ENCODE measurements at regions not wholly inside any gene's neighbourhood (a gene's known extent, or its start where the extent isn't known, plus 50 kb on each side); places are given as distances from the start of the nearest gene placed in this dataset.
"Not testable (repeated sequence)": the region's sequence is repeated elsewhere in the genome, so short reads cannot be mapped to it uniquely, and the experiment has no call there.

- POLR2A ChIA-PET = no interaction called here
These were observed 388.3 kb downstream of the ADAM29 start for GRCh38 chr4:175306436-175306835.

DNA sequence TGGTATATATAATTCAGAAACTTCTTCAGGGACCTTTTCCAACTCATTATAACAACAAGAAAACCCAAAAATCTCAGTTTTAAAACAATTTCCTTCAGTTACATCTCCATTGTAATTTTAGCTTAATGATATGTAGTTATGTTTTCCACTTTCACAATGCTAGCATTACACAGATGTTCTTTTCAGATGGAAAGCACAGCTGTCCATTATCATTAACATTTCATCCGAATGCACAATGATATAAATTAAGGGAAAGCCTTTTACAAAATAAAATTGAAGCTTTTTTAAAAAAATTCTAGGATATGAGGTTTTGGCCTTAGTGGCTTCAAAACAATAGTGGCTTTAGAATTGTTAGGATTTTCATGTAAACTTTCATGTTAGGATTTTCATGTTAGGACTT lies 389.2 kb downstream of the ADAM29 start:
- Mint-ChIP-seq H3K36me3 (ENCODE audit: low read depth) (no peaks in the 10 kb centered on the region), H3K27me3 (ENCODE audit: low read depth) (no peaks in the 10 kb centered on the region), H3K9me3 (ENCODE audit: insufficient read depth) (no peaks in the 10 kb centered on the region), H3K27ac (no peak overlapping the region), H3K4me3 (no peak overlapping the region), H3K4me1 (ENCODE audit: low read depth) (no peaks in the 10 kb centered on the region)
- DNase-seq = no peak
- POLR2A ChIA-PET = no interaction called here
- CTCF ChIA-PET = no interaction called here
- no peak for ATAC-seq

More at GRCh38 chr4:175306436-175306835, 388.3 kb downstream of the ADAM29 start:
- Mint-ChIP-seq H3K27me3 (ENCODE audit: low read depth) (no peaks in the 10 kb centered on the region), H3K4me3 (no peak overlapping the region), H3K36me3 (ENCODE audit: low read depth) (no peaks in the 10 kb centered on the region), H3K4me1 (ENCODE audit: low read depth) (no peaks in the 10 kb centered on the region), H3K27ac (no peak overlapping the region), H3K9me3 (ENCODE audit: insufficient read depth) (no peaks in the 10 kb centered on the region)
- ATAC-seq (no peak), DNase-seq (no peak)
- CTCF ChIA-PET = no interaction called here

GRCh38 chr4:175308236-175308635 lies 390.1 kb downstream of the ADAM29 start:
- ChIA-PET CTCF (no interaction called here), POLR2A (no interaction called here)
- H3K36me3 Mint-ChIP-seq (ENCODE audit: low read depth) = no peaks in the 10 kb centered on the region
- no peak overlapping the region for H3K27ac Mint-ChIP-seq
- no peaks in the 10 kb centered on the region for H3K9me3 Mint-ChIP-seq (ENCODE audit: insufficient read depth)
- H3K4me3 Mint-ChIP-seq = no peak overlapping the region
- DNase-seq (no peak), ATAC-seq (no peak)
- no peaks in the 10 kb centered on the region for H3K4me1 Mint-ChIP-seq (ENCODE audit: low read depth)
- H3K27me3 Mint-ChIP-seq (ENCODE audit: low read depth) = no peaks in the 10 kb centered on the region

- Mint-ChIP-seq H3K4me1 (ENCODE audit: low read depth) (no peaks in the 10 kb centered on the region), H3K27ac (no peak overlapping the region), H3K27me3 (ENCODE audit: low read depth) (no peaks in the 10 kb centered on the region), H3K9me3 (ENCODE audit: insufficient read depth) (no peaks in the 10 kb centered on the region), H3K4me3 (no peak overlapping the region), H3K36me3 (ENCODE audit: low read depth) (no peaks in the 10 kb centered on the region)
- ATAC-seq (no peak), DNase-seq (no peak)
- ChIA-PET POLR2A (no interaction called here), CTCF (no interaction called here)
These were observed 390.9 kb downstream of the ADAM29 start for GRCh38 chr4:175309041-175309440.

DNA sequence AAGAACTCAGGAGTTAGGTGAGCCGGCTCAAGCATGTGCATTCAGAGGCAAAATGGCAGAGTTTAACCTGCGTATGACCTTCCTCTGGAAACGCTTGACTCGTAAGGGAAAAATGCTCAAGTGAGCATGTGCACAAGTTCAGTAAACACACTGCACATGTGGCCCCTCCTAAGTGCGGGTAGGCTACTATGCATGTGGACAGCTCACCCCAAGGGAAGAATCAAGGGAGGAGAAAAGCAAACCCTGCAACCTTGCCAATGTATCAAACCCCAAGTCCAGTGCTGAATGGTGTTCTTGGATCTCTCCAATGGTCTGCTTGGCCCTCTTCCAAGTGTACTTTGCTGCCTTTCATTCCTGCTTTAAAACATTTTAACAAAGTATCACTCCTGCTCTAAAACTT lies 407.1 kb downstream of the ADAM29 start:
- ATAC-seq (no peak), DNase-seq (no peak)
- ChIA-PET POLR2A (no interaction called here), CTCF (no interaction called here)
- no peaks in the 10 kb centered on the region for H3K4me1 Mint-ChIP-seq (ENCODE audit: low read depth)
- no peaks in the 10 kb centered on the region for H3K27me3 Mint-ChIP-seq (ENCODE audit: low read depth)
- H3K9me3 Mint-ChIP-seq (ENCODE audit: insufficient read depth) = no peaks in the 10 kb centered on the region
- no peak overlapping the region for H3K27ac Mint-ChIP-seq
- no peaks in the 10 kb centered on the region for H3K36me3 Mint-ChIP-seq (ENCODE audit: low read depth)
- no peak overlapping the region for H3K4me3 Mint-ChIP-seq

- no peak overlapping the region for H3K27ac Mint-ChIP-seq
- H3K27me3 Mint-ChIP-seq (ENCODE audit: low read depth) = no peaks in the 10 kb centered on the region
- H3K4me1 Mint-ChIP-seq (ENCODE audit: low read depth) = no peaks in the 10 kb centered on the region
- CTCF ChIA-PET = no interaction called here
- H3K36me3 Mint-ChIP-seq (ENCODE audit: low read depth) = no peaks in the 10 kb centered on the region
- ATAC-seq (no peak), DNase-seq (no peak)
- POLR2A ChIA-PET = no interaction called here
- no peak overlapping the region for H3K4me3 Mint-ChIP-seq
- no peaks in the 10 kb centered on the region for H3K9me3 Mint-ChIP-seq (ENCODE audit: insufficient read depth)
These were observed 408.6 kb downstream of the ADAM29 start for GRCh38 chr4:175326796-175327195.

- ChIA-PET CTCF (no interaction called here), POLR2A (no interaction called here)
- ATAC-seq (no peak), DNase-seq (no peak)
- H3K9me3 Mint-ChIP-seq (ENCODE audit: insufficient read depth) = no peaks in the 10 kb centered on the region
- H3K27me3 Mint-ChIP-seq (ENCODE audit: low read depth) = no peaks in the 10 kb centered on the region
- no peaks in the 10 kb centered on the region for H3K4me1 Mint-ChIP-seq (ENCODE audit: low read depth)
- H3K36me3 Mint-ChIP-seq (ENCODE audit: low read depth) = no peaks in the 10 kb centered on the region
- H3K4me3 Mint-ChIP-seq = no peak overlapping the region
- no peak overlapping the region for H3K27ac Mint-ChIP-seq
These were observed 412.1 kb downstream of the ADAM29 start for GRCh38 chr4:175330236-175330635.

DNA sequence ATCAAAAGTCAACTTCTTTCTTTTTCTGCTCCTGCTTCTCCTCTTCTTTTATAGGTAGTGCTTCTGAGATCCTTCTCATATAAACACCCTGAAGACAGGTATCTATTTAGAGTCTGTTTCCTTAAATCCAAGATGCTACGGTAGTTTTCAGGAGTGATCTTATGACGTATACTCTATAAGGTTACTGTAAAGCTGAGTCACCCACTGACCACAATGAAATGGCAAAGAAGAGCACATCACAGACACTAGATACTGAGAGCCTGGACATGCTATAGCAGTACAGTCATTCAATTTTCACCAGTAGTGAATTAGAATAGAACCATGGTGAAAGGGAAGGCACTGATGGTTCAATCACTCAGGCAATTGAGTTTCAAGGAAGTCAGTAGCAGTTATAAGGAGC lies 412.5 kb downstream of the ADAM29 start:
- H3K4me1 Mint-ChIP-seq (ENCODE audit: low read depth) = no peaks in the 10 kb centered on the region
- ATAC-seq (no peak), DNase-seq (no peak)
- no peak overlapping the region for H3K4me3 Mint-ChIP-seq
- CTCF ChIA-PET = no interaction called here
- no peaks in the 10 kb centered on the region for H3K36me3 Mint-ChIP-seq (ENCODE audit: low read depth)
- no peaks in the 10 kb centered on the region for H3K9me3 Mint-ChIP-seq (ENCODE audit: insufficient read depth)
- no peaks in the 10 kb centered on the region for H3K27me3 Mint-ChIP-seq (ENCODE audit: low read depth)
- H3K27ac Mint-ChIP-seq = no peak overlapping the region
- POLR2A ChIA-PET = no interaction called here

DNA sequence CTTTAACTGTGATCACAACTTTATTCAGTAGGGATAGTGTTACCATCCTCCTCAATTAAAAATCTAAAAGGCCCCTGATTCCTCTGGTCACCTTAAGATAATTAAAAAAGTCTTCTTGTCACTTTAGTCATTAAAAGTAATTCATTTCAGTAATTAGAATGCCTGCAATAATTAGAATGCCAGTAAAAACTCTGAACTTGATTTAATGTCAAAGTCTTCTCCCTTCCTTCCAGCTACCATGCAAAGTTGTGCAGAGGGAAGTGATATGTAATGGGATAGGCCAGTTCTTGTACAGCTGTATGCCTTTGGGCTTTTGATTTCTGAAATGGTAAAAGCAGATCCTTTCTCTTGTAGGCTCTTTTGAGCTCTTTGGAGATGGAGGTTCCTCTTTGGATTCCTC lies 417.2 kb downstream of the ADAM29 start:
- CTCF ChIA-PET = no interaction called here
- POLR2A ChIA-PET = no interaction called here
- Mint-ChIP-seq H3K4me3 (no peak overlapping the region), H3K4me1 (ENCODE audit: low read depth) (no peaks in the 10 kb centered on the region), H3K9me3 (ENCODE audit: insufficient read depth) (no peaks in the 10 kb centered on the region), H3K27me3 (ENCODE audit: low read depth) (no peaks in the 10 kb centered on the region), H3K27ac (no peak overlapping the region), H3K36me3 (ENCODE audit: low read depth) (no peaks in the 10 kb centered on the region)
- no peak for DNase-seq
- no peak for ATAC-seq

- POLR2A ChIA-PET; CTCF ChIA-PET; H3K27ac Mint-ChIP-seq; DNase-seq; H3K4me3 Mint-ChIP-seq; H3K36me3 Mint-ChIP-seq (ENCODE audit: low read depth); H3K27me3 Mint-ChIP-seq (ENCODE audit: low read depth); H3K4me1 Mint-ChIP-seq (ENCODE audit: low read depth); H3K9me3 Mint-ChIP-seq (ENCODE audit: insufficient read depth); ATAC-seq: not testable (repeated sequence)
These were observed 418.4 kb downstream of the ADAM29 start for GRCh38 chr4:175336570-175336969.

GRCh38 chr4:175339100-175339707 lies 421.0 kb downstream of the ADAM29 start:
- Mint-ChIP-seq H3K4me3 (no peak overlapping the region), H3K4me1 (ENCODE audit: low read depth) (no peaks in the 10 kb centered on the region), H3K27me3 (ENCODE audit: low read depth) (no peaks in the 10 kb centered on the region), H3K9me3 (ENCODE audit: insufficient read depth) (no peaks in the 10 kb centered on the region), H3K27ac (no peak overlapping the region), H3K36me3 (ENCODE audit: low read depth) (no peaks in the 10 kb centered on the region)
- DNase-seq (no peak), ATAC-seq (no peak)
- POLR2A ChIA-PET = no interaction called here
- CTCF ChIA-PET = no interaction called here

DNA sequence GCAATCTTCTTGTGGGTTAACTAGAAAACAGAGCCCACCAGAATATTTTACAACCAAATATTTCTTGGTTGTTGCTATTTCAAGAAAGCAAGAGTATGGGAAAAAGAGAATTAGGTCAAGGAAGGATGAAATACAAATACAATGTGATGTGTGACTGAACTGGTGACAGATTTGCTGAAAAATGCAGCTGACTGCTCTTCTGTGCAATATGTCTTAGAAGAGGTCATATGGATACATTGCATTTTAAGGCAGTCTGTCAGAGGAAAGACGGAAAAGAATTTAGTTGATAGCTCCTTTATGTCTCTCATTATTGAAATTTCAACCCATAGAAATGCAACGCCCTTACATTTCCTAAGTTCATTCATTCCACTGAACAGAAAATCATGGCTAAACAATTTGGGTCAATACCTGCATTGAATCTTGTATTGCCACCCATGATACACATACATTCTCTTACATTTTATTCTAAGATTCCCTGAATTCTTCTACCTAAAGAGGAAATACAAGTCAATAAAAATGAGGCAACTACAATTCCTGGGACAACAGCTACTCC lies 423.1 kb downstream of the ADAM29 start:
- Mint-ChIP-seq H3K4me1 (ENCODE audit: low read depth) (no peaks in the 10 kb centered on the region), H3K36me3 (ENCODE audit: low read depth) (no peaks in the 10 kb centered on the region), H3K27me3 (ENCODE audit: low read depth) (no peaks in the 10 kb centered on the region), H3K27ac (no peak overlapping the region), H3K9me3 (ENCODE audit: insufficient read depth) (no peaks in the 10 kb centered on the region), H3K4me3 (no peak overlapping the region)
- POLR2A ChIA-PET = no interaction called here
- DNase-seq (no peak), ATAC-seq (no peak)
- CTCF ChIA-PET = no interaction called here

DNA sequence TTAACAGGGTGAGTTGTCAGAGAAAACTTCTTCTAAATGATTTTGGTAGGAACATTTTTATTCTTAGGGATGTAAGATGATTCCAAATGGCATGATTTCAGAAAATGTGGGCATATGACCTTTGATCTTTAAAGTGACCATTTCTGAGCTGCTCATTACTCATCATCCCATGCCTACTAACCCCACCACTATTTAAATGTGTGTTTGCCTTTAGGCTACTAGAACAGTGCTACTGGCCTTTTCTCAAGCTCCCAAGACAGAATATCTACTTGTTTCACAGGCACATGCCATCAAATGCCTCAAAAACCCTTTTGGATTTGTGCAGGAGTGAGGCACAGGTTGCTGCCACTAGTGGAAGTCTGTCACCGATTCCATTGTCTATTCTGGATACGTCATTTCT lies 428.2 kb downstream of the ADAM29 start:
- DNase-seq (no peak), ATAC-seq (no peak)
- H3K27me3 Mint-ChIP-seq (ENCODE audit: low read depth) = no peaks in the 10 kb centered on the region
- H3K4me1 Mint-ChIP-seq (ENCODE audit: low read depth) = no peaks in the 10 kb centered on the region
- ChIA-PET POLR2A (no interaction called here), CTCF (no interaction called here)
- H3K9me3 Mint-ChIP-seq (ENCODE audit: insufficient read depth) = no peaks in the 10 kb centered on the region
- no peak overlapping the region for H3K4me3 Mint-ChIP-seq
- H3K36me3 Mint-ChIP-seq (ENCODE audit: low read depth) = no peaks in the 10 kb centered on the region
- no peak overlapping the region for H3K27ac Mint-ChIP-seq

All from activated CD8-positive, alpha-beta T cell treated with anti-CD3 and anti-CD28 coated beads, Interleukin-2, amount 10 ng/mL, durations not matched to agents 7 days and 5 days (primary cell).